Right renal pelvis (tissue), 4 donors: ENCODE measurements at regions not wholly inside any gene's neighbourhood (a gene's known extent, or its start where the extent isn't known, plus 50 kb on each side); places are given as distances from the start of the nearest gene placed in this dataset.

Experiments used
- DNase-seq, 4 donors: peaks; one replicate each; pipeline ENCODE4 v3.0.0-alpha.2; 2013; ENCODE audit warnings: low read depth in 4 of 4, low spot score in 3 of 4, missing footprints in 1 of 4

DNA sequence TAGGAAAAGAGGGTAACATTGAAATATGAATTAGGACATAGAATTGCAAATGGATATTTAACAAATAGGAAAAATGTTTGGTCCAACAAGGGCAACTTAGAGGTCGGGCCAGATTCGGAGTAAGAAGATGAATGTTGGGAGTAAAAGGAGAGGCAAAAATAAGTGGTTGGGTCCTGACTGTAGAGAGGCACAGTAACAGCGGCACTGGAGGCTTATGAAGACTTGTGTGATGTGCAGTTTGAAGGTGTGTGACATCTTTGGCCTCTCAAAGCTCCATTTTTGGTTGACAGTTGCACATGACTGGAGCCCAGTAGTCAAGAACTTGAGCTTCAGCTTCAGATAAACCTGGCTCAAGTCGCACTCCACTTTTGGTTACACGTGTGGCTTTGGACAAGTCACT, 109.9 kb upstream of the PAXBP1 start:
- DNase-seq, result no peak

DNA sequence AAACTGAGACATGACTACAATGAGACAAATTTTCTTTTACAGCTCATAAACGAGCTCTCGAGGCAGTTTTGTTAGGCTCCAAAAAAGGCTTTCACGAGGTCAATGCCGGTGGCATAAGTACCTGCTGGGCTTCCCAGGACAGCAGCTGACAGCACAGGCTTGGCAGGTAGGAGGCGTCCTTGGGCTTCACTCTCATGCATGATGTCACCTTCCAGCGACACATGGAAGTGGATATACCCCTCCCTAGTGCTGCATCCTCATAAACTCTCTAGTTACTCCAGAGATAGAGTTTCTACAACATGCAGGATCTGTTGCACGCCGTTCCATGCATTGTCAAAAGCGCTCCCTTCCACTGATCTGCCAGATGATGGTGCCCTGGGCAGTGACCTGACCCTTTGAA, 112.5 kb upstream of the PAXBP1 start:
- no peak for DNase-seq

DNA sequence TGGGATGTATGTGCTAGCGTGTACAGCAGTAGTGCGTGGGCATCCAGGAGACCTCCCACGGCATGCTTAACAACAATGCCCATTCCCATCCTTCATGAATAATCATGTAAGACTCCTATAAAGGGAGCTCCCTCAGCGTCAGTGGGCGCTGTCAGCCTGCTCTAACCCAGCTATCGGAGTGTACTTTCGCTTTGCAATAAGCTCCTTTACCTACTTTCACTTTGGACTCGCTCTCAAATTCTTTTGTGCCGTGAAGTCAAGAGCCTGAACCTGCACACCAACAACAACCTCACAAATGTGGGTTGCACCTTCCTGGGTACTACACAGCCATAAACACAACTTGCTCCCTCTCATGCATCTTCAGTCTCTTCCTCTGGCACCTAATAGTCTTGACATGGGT, 114.8 kb upstream of the PAXBP1 start:
- DNase-seq, result no peak

DNA sequence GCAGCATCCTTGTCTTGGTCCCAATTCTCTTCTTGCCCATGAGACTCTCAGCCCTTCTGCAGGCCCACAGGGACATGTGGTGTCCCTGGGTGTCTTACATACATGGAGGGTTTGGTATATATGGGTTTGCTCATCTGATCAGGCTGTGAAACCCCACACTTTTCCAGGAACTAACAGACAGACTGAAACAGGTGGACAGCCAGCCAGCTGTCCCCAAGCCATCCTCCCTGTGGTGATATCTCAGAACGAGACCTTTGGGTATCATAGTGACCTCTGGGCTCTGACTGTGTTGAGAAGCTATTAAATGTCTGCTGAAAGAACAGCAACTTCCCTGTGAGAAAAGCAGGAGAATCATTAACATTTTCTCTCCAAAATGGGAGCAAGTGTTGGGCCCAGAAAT, 115.5 kb upstream of the PAXBP1 start:
- DNase-seq, result no peak

DNA sequence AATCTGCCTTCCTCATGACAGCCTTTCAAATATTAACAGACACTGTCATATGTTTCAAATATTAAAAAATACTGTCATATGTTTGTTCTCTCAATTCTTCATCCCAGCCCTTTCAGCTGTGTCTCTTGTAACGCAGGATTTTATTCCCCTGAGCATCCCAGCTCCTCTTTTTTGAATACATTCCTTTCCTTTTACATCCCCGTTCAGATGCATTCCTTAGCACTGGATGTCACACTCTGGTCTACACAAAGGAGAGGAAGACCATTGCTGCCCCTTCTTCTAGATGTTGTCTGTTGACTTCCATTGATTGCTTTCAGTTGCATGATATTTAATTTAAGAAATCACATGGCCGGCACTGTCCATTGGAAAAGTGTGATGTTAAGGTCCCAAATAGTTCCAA, 117.4 kb upstream of the PAXBP1 start:
- no peak for DNase-seq

DNA sequence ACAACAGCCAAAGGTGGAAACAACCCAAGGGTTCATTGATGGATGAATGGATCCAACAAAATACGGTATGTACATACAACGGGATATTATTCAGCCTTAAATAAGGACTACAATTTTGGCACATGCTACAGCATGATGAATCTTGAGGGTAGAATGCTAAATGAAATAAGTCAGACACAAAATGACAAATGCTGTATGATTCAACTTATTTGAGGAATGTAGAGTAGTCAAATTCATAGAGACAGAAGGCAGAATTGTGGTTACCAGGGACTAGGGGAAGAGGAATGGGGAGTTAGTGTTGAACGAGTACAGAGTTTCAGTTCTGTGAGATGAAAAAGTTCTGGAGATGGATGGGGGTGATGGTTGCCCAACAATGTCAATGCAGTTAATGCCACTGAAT, 118.0 kb upstream of the PAXBP1 start:
- no peak for DNase-seq

DNA sequence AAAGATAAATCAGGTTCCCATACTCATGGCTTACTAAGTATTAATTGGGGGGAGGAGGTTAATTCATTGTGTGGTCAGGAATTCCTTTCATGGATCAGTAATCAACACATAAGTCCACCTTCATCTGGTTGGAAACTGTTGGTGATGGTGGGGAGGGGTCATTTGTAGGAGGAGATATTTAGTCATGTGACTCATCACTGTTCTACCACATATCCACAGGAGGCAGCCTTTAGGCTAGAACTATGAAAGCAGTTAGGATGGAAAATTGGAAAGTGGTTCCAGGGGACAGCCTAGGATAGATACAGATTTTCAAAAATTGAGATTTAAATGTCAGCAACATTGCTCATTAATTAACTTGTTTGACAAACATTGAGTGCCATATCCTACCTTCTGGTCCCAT, 122.8 kb upstream of the PAXBP1 start:
- DNase-seq, result no peak

DNA sequence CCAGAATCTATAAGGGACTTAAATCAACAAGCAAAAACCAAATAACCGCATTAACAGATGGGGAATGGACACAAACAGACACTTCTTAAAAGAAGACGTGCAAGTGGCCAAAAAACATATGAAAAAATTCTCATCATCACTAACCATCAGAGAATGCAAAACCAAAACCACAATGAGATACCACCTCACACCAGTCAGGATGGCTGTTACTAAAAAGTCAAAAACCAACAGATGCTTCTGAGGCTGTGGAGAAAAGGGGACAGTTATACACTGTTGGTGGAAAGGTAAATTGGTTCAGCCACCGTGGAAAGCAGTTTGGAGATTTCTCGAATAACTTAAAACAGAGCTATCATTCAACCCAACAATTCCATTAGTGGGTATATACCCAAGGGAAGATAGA, 124.9 kb upstream of the OLIG2 start:
- DNase-seq, result no peak

DNA sequence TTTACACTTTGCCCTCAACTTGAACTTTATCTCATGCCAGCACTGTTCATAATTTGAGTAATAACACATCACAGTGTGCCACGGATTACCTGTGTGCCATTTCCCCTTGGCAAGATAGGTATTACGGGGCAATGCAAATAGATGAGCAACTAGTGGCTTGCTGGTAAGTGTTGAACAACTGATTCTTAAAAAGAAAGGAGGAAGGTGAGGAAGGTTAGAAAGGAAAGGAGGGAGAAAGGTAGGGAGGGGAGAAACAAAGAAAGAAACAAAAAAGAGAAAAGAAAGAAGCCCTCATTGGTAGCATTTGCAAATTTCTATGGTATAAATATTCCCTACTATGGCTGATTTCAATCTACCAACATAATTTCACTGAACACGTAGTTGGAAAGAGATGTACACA, 118.2 kb upstream of the OLIG2 start:
- no peak for DNase-seq

DNA sequence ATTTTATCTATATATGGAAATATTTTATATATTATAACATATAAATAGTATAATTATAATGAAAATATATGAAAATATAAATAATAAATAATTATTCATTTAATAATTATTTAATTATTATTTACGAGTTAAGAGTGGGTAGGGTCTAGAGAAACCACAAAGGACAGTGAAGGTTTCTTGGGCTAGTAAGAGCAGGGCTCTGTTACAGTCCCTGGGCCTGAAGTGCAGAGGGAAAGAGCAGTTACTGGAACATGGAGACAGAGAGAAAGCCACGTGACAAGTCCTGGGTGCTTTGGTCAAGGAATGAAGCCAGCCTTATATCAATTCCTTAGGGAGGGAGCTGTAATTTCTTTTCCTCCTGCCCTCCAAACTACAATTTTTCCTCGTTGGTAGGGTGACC, 117.2 kb upstream of the OLIG2 start:
- no peak for DNase-seq

DNA sequence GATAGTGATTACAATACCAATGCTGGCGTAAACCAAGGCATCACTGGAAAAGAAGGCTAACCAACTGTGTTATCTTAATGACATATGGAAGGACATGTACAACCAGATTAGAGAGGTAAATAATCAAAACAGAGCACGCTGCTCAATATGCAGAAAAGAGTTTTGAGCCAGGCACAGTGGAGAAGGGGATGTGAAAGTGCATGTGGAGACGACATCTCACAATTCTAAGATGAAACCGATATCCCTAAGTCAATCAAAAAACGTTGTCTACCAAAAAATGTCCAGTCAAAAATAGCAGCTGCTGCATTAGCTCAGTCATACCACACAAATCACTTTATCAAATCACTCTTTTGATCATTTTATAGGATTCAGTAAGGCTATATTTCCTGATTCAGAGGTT, 116.3 kb upstream of the OLIG2 start:
- no peak for DNase-seq

DNA sequence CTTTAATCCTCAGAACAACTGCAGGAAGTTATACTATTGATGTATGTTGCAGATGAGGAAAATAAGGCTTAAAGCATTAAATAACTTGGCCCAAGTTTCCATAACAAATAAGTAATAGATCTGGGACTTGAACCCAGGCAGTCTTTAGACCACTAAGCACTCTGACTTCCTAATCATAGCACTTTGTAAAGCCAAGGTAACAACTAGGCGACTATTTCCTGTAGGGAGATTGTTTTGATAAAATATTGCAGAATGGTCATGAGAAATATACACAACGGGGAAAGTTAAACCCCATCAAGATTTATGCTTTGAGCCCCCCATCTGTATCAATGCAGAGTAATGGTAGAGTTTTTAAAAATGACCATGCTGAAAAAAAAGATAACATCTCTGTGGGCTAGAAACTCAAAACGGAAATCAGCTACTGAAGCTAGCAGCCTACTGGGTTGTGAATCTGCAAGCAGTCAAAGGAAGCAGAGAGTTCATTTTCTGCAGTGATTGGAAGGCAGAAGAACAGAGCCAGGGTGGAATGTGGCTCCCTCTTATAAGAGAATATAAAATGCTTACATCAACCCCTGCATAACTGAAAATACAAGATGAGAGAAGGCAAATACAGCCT, 111.2 kb upstream of the OLIG2 start:
- DNase-seq, result no peak

DNA sequence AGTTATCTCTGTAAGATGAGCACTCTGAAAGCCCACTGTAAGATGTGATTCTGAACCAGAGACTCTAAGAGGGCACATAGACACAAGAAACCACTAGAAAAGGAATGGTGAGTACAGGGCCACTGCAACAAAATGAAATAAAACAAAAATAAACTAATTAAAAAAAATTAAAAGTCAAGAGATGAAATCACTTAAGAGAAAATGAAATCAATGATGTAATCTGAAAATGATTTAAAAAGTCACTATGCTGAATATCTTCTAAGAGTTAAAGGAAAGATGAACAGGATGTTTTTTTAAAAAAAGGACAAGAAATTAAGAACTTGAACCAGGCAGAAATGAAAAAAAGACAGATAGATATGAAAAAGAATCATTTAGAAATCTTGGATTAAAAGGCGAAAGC, 110.6 kb upstream of the OLIG2 start:
- no peak for DNase-seq

DNA sequence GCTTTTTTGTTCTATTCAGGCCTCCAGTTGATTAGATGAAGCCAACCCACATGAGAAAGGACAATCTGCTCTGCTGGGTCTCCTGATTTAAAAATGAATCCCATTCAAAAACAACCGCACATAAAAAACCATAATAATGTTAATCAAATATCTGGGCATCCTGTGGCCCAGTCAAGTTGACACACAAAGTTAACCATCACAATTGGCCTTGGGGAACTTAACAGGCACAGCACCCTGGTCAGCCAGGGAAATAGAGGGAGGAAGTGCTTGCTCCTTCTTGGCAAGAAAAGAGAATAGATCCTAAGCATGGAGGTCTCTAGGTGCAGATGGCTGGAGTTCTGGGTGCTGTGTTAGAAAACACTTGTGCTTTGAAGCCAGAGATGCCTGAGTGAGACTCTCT, 109.6 kb upstream of the OLIG2 start:
- DNase-seq, result no peak

DNA sequence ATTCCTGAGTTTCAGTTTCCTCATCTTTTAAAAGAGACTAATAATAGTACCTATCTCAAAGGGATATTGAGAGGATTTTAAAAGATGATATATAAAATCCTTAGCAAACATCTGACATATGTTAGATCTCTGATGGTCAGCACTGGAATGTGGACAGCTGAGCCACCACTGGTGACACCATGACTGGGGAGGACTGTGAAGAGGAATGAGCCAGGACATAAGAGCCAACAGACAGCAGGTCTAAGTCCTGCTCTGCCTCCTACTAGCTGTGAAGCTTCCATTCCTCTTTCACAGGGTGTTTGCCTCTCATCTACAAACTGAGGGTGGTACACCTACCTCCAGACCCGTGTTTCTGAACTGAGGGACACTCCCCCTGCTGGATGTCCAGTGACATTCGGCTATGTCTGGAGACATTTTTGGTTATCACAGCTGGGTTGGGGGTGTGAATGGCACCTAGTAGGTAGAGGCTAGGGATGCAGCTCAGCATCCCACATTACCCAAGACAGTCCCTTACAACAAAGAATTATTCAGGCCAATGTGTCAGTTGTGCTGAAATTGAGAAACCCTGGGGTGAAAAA, 109.1 kb upstream of the OLIG2 start:
- no peak for DNase-seq

DNA sequence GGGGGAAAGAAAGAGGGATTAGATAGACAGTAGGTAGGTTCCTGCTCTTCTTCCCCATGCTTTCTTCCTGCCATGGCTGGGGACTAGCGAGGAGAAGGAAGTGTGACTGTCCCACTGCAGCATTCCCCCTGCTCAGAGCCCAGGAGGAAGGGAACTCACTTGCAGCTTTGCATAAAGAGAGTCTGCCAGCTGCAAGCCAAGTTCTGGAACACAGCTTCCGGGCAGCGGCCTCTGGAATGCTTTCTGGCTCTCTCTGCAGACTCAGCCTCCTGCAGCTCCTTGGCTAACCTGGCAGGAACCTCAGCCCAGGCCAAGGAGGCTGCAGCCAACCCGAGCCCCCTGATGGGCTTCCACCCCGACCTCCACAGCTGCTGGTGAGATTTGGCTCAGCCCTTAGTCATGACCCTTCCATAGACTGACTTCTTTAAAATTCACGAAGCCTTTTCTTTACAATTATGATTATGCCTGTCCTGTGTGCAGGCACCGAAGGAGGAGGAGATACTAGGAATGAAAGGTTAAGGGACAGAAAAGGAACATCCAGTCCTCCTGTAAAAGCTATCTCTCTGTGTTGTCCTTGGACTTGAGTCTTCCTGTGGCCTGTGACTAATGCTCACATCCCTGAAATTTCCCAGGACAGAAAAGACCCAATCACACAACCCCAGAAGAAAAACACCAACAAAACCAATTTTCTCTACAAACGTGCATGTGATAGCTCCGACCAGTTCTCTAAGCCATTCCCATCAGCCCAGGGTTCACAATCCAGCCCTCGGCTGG, 108.2 kb upstream of the OLIG2 start:
- DNase-seq, result no peak

DNA sequence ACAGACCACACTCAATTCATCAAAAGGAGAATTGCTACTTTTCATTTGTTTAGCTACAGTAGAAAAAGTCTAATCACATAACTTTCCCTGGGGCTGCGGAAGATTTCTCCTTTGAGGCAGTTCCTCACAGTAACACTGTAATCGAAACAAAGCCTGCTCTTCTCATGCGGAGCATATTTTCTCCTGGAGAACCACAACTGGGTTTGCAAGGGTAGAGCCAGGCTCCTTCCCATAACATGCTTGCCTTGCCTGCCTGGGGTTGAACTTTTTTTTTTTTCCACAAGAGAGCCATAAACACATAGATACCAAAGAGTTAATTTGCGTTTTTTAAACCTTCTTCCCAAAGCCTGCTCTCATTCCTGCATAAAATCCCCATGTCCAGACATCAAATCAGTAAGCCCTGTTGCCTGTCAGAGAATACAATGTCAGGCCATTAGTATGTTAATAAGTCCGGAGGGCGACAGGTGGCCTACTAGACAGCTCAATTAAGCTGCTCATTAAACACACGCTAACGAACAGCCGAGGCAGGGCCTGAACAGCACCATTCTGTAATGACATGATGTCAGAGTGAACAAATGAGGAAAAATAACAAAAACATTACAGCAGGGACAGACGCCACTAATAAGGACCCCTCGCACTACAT, 107.1 kb upstream of the OLIG2 start:
- DNase-seq, result no peak

DNA sequence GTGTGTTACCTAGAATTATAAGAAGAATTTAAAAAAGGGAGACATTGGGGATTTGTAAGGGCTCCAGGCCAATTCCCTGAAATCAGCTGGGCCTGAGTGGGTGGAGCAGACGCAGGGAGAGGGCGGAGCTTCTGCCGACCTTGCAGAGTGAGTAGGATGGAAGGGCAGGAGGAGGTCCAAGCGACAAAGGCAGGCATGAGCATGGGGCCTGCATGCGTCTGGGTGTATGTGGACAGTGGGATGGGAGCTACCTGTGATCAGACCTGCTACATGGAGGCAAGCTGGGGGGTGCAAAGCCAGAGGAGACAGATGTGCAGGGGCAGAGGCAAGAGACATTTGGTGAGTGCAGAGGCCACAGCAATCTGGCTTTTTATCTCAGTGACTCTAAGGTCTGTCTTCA, 105.3 kb upstream of the OLIG2 start:
- DNase-seq, result no peak

DNA sequence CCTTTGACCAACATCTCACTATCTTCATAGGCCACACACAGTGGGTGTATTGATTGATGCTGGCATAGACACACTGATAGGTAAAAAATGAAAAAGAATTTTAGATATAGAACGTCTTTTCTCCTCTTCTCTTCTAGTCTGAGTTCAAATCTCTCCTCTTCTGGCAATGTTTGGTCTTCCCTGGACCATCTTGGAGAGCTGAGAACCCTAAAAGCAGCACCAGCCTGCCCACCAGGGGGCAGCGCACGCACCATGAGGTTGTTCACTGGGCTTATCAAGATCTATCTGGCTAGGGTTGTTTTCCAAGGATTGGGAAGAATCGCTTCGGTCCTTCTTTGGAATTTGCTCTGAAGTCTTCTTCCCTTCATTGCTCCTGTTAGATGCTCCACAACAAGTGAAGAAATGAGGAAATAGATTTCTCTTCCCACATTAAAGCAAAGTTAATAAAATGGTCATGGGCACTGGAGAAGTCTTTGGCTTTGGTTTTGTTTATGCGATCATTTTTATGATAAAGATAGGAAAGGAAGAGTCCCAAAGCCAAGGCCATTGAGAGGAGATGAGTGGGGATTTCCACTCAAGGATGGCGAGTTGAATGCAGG, 104.0 kb upstream of the OLIG2 start:
- no peak for DNase-seq

DNA sequence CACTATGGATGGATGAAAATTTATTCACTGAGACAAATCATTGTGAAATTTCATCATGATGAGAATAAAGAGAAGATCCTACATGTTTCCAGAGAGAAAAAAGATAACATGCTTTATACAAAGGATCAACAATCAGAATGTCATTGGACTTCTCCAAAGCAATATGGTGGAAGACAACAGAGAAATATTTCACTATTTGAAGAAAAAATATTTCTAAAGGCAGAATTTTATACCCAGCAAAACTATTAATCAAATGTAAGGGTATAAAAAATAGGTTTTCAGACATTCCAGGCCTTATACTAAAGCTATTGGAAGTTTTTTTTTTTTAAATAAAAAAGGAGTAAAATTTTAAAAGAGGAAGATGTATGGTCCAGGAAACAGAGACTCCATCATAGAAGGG, 100.6 kb upstream of the OLIG2 start:
- DNase-seq, result no peak

DNA sequence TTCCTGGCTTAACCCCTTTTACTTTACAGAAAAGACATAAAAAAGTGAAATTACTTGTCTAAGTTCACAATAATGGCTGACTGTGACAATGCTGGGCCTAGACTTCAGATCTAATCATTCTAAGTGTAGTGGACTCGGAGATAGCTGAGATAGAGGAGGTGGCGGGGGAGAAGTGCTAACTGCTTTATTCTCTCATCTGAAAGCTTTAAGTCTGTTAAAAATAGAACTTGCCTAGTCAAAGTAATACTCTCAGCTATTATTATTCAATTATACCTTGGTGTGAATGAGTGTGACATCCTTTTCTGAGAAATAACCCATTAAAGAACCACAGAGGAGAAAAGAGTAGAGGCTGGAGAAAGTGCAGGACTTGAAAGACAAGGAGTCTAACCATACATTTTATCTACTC, 96.1 kb upstream of the OLIG2 start:
- DNase-seq, result no peak
